ENCODE measurements at regions not wholly inside any gene's neighbourhood (a gene's known extent, or its start where the extent isn't known, plus 50 kb on each side); places are given as distances from the start of the nearest gene placed in this dataset.
"Not testable (repeated sequence)": the region's sequence is repeated elsewhere in the genome, so short reads cannot be mapped to it uniquely, and the experiment has no call there.

DNA sequence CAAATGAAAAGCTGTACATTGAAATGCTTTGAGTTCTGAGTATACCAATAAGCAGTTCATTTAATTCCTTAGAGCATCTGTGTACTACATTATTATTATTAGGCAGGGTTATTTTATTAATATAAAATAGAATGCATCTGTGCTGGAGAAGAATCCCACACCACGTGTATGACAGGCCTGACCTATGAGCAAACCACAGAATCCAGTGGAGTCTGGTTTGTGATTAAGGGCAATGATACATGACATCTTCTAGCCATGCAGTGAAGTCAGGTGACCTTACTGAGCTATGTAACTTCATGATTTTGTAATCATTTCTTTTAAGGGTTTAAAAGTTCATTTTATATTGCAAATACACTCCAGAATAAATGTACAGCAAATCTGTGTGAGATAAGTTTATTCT is 1165.0 kb upstream of the TENM3 start:
- FAIRE-seq, result no peak

- no peak for FAIRE-seq
Observed at GRCh38 chr4:181083757-181084361, 1159.3 kb upstream of the TENM3 start.

- FAIRE-seq, result no peak
Observed at GRCh38 chr4:181085557-181085956, 1157.6 kb upstream of the TENM3 start.

GRCh38 chr4:181105487-181105886 is 1137.7 kb upstream of the TENM3 start:
- FAIRE-seq, result no peak

DNA sequence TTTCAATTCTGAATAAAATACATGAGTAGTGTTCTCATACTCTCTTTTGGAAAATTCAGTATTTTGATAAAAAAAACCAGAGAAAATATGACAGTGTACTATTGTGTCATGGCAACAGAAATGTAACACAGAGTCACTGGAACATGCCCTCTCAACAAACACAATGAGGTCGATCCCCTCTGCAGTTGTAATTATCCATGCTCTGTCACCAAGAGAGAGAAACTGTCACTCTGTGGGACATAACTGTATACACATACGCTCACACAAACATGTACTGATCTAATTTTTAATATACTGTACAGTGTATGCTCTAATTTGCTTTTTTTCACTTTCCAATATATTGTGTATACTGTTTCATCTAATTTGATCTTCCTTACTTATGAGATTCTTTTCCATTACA is 1136.8 kb upstream of the TENM3 start:
- no peak for FAIRE-seq

- no peak for FAIRE-seq
Observed at GRCh38 chr4:181108237-181108636, 1135.0 kb upstream of the TENM3 start.

DNA sequence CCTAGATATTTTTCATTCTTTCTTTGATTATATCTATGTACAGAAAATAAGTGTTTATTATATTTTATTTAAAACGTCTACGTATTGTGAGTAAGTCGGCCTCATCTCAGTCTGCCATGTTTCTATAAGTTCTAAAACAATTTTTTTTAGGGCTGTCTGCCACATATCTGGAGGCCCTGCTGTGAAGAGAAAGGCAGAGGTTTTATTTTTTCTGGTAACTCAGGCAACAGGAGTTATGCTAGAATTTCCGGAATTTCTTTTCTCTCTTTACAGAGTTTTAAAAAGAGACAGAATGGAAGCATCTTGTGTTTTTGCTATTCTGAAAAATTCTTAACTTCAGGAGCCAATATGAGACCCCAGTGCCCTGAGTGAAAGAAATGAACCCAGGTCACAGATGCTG is 1124.0 kb upstream of the TENM3 start:
- no peak for FAIRE-seq

- FAIRE-seq, result no peak
Observed at GRCh38 chr4:181121733-181122132, 1121.5 kb upstream of the TENM3 start.

DNA sequence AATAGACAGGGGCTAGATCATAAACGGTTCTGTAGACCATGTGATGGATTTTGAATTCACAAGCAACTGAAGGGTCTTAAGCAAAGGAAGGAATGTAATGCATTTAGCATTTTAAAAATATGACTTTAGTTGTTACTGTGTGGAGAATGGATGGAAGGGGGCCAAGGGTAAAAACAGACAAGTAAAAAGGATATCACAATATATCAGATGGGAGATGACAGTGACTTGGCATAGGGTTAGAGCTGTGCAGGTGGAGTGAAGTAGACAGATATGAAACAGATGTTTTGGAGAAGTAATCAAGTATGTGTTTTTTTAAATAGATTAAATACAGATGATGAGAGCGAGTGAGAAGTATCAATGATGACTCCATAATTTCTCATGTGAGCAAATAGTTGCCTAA is 1116.0 kb upstream of the TENM3 start:
- FAIRE-seq, result no peak

DNA sequence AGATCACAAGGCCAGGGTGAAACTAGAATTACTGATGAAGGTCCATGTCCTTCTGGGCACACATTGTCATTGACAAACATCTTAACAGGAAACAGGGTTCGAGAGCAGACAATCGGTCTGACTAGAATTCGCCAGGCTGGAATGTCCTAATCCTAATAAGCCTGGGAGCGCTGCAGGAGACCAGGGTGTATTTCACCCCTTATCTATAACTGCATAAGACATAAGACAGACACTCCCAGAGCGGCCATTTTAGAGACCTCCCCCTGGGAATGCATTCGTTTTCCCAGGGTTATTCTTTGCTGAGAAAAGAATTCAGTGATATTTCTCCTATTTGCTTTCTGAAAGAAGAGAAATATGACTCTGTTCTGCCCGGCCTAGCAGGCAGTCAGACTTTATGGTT is 1112.9 kb upstream of the TENM3 start:
- FAIRE-seq, result not testable (repeated sequence)

GRCh38 chr4:181137351-181137750 is 1105.9 kb upstream of the TENM3 start:
- FAIRE-seq, result no peak

- FAIRE-seq, result no peak
Observed at GRCh38 chr4:181138116-181138515, 1105.1 kb upstream of the TENM3 start.

- no peak for FAIRE-seq
Observed at GRCh38 chr4:181140037-181140603, 1103.1 kb upstream of the TENM3 start.

DNA sequence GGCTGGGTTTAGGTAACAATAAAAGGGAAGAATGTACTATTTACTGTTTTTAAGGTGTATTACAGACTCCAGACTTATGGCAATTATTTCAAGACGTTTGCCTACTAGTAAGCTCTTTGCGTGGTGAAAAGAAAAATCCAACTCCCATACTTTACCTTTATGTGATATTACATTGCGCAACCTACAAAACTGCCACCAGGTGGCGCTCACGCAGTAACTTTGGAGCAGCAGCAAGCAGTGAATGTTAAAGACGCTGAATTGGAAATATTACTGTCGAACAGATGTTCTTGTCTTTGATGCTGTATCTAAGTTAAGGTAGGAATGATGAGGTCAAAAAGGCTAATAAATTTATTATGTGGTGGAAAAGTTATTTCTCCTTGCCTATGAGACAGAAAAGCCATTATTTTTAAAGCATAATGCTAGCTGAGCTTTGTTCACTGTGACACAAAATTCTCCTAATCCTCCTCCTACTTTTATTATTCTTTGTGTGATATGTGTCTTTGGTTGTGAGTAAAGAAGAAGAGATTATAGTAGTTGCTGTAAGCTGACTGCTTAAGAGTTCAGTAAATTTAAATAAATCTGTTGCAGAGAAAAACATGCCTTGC is 1099.8 kb upstream of the TENM3 start:
- FAIRE-seq, result no peak

DNA sequence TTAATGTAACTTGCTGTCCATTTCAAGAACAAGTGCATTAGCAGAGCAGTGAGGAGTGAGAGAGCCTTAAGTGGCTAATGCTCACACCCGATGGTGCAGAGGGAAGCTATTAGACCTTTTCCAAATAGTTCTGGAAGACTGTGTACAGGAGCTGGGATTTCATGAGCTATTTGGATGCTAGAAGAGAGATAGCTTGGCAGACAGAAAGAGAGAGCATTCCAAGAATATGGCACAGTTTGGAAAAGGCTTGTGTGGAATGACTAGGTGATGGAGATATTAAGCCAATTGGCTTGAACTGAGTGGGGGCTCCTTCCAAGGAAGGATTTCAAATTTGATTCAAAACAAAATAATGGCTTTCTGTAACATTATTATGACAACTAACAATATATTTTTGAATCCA is 1097.2 kb upstream of the TENM3 start:
- no peak for FAIRE-seq

GRCh38 chr4:181147416-181147951 is 1095.7 kb upstream of the TENM3 start:
- no peak for FAIRE-seq

GRCh38 chr4:181148470-181148869 is 1094.7 kb upstream of the TENM3 start:
- no peak for FAIRE-seq

DNA sequence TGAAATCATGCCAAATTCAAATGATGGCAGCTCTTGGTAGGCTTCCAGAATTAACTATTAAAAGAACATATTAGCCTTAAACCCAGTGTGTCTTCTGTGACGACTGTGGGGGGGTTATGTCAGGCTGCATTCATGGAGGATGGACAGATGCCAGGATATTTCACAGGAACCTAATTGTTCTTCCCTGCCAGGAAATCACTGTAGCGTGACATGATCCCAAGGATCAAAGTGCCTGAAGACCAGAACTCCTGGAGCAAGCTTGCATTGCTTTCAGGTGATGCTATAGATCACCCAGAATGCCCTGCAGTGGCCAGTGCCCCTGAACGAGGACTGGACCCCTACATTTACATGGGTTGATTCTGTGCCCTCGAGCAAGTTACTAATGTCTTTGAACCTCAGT is 1093.0 kb upstream of the TENM3 start:
- no peak for FAIRE-seq

DNA sequence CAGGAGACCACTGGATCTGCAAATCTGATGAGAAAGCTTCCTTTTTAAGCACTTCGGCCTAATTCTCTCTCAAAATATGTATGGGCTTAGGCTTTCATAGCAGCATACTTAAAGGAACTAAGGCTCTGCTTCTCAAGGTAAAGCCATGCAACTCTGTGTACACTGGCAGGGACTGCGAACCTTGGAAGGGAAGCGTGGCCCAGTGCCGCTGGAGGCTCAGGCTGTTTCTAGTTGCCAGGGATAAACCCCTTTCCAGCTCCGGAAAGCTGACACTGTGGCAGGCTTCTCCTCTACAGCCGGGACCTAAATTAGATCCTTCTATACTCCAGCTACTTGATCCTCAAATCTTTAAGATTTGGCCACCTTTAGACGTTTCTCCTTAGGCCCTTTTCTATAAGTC is 1091.3 kb upstream of the TENM3 start:
- no peak for FAIRE-seq

DNA sequence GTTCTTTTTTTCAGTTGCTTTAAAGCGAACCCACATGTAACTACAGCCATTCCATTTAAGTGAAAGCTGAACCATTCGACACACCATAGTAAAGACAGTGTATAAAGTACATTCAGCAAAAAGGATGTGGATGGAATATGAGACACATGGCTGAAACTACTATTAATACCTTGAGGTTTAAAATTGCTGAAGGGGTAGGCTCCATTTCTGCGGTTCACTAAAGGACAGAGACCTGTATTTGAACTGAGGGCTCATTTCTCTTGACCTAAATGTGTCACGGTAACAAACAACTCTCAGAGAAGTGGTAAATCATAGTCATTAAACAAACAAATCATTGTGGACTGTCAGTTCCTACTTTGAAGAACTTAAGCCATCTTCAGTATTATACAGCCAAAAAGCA is 1085.6 kb upstream of the TENM3 start:
- FAIRE-seq, result no peak

DNA sequence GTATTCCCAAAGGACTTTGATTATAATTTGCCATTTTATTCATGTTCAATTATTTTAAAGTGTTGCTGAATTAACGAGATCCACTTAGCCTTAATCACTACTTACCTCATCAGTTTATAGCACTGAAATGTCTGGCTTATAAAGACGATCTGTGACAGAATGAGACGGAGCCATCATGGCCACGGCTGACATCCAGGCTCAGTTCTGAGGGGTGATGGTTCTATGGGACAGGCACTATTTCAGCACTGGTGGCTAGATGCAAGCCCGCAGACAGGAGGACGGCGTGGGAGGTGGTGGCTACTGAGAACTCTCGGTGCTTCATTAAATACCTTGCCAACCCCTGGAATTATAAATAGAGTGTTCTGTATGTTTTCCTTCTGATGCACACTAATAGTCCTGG is 1084.2 kb upstream of the TENM3 start:
- no peak for FAIRE-seq

DNA sequence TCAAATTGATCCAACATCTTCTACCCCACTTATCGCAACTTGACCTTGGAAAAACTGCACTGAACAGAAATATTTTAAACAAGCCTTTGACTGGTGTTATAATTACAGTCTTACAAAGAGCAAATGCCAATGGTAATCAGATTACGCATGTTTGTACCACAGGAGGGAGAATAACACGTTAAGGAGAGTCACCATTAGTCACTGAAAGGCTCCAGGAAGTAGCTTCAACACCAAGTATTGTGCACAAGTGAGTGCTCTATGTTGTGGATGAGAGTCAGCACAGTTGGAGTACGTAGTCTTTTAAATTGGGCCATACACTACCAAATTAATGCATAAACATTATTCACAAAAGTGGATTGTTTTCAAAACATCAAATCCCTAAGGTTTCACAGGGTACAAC is 1081.5 kb upstream of the TENM3 start:
- no peak for FAIRE-seq

DNA sequence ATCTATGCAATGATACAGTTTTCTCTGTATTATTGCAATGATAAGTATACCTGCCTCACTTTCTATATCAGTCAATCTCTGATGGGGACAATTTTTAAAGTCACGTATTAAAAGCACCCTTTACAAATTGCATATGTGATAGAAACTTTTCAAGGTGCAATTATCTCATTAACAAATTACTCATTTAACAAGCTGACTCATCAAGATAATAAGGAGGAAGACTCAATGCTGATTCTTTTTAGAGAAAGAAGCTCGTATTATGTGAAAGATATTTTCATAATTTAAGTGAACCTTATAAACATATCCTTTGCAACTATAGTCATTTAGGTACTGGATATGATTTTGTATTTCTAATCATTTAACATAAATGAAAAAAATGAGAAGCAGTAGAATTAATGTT is 1080.9 kb upstream of the TENM3 start:
- no peak for FAIRE-seq

DNA sequence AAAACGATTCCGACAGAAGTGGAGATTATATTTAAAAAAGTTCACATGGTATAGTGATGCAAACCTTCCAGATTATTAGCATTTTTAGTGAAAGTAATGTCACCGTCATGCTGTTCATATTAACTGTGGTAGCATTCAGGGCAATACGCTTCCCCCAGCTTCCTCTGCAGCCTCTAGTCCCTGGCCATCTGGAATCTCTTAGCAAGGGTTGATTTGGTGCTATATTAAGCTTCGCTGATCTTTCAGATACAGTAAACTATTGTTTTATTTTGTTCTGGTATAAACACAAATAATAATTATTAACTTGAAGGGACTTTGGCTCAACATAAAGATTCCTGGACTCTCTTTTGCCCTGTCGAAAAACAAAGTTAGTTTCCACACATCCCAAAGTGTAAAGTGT is 1080.5 kb upstream of the TENM3 start:
- no peak for FAIRE-seq
